ENCODE measurements at regions not wholly inside any gene's neighbourhood (a gene's known extent, or its start where the extent isn't known, plus 50 kb on each side); places are given as distances from the start of the nearest gene placed in this dataset.

DNA sequence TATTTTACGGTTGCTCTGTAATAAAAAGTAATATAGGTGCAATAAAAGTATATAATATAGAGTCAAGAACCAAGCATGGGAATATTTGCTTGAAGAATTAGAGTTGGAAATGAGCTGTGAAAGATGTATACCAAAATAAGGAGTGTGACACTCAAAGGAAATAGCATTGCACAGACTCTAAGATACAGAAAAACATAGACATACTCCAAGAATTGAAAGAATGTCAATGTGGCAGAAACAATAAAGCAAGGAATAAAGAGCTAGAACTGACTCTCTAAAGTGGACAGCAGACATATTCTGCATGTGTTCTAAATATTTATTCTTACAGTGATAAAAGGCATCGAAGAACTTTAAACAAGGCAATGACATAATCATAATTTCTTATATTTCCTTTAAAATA lies 561.1 kb upstream of the SETBP1 start:
- no peak for TF ChIP-seq TAF1 (IDR thresholded peaks at IDR 0.05; ENCODE audit: borderline replicate concordance, low read depth, low read length)
- TF ChIP-seq POLR2AphosphoS5 (IDR thresholded peaks at IDR 0.05; ENCODE audit: low read depth, low read length): no peak
- no peak for TF ChIP-seq POLR2A (IDR thresholded peaks at IDR 0.05; ENCODE audit: low read depth, low read length)
